IPS DF 4.7 (cell line): ENCODE measurements at regions not wholly inside any gene's neighbourhood (a gene's known extent, or its start where the extent isn't known, plus 50 kb on each side); places are given as distances from the start of the nearest gene placed in this dataset.

Source experiments
- DNase-seq: peaks from one replicate; pipeline ENCODE4 v3.0.0-alpha.2; 2013; ENCODE audit warnings: low spot score; ENCODE audit errors: extremely low read depth

DNA sequence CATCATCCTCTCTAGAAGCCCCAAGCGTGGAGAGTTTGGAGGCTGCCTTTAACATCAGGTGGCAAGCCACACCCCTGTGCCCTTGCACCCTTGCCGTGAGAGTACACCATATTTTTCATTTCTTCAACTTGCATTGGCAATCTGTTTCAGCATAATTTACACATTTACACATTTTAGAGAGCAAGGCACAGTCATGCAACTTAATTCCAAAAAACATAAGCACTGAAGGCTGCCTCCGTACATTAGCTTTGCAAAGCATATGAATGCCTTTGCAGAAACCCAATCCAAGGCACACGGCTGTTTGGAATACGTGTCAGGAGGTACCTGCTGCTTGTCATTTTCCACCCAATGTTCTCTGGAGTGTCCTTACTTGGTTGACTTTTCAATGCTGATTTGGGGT is 833.1 kb downstream of the VRK1 start:
- DNase-seq, result no peak

DNA sequence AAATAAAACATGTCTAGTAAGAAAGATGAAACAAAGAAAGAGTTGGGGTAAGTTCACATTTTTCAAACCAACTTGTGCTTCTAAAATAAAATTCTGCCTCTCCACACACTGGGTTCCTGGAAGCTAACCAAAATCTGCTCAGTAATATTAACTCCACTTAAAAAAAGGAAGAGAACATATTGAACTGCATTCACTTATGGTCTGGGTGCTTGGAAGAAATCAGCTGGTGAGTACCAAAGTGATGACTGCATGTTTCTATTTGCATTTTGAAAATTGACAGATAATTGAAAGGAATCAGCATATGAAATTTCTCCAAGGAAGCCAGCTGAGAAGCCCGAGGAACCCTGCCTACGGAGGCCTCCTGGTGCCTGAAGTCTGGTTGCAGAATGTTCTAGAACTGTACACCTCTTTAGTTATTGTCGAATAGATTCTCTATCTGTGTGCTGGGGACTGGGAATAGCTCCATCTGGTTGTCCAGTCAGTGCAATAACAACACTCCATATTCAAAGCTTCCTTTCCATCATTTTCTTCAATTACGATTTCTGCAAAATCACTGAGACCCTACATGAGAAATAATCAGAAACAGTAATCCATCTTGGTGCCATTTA is 836.1 kb downstream of the VRK1 start:
- DNase-seq, result no peak

DNA sequence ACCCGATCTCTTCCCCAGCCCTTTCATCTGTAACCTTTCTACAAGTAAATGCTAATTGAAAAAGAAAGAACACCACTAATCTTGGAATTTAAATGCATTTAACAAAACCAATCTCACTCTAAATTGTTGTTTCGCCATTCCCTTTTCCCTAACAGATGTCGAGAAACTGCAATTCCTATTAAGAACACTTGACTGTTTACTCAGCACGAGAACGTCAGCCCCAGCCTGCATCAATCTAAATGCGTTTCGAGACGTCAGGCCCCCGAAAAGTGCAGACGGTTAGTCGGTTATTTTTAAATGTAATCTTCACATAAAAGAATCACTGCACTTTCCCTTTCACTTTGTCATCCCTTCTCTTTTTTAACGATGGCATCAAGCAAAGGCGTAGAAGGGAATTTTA is 837.6 kb downstream of the VRK1 start:
- DNase-seq, result no peak

DNA sequence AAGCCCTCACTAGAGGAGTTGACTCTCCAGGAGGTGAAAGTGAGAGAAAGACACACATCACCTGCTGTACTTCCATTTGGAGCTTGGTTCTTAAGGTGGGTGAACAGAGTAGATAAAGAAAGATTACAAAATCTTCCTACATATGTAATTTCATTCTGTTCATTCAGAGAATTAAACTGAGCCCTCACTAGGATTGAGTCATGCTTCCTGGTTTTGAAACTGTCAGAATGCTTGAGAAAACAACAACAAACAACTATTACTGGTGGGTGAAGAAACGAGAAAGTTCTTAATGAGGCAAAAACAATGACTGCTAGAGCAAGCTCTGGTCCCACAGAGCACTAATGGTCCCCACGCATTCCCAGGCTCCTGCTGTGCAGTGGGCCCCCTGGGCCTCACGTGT is 841.7 kb downstream of the VRK1 start:
- no peak for DNase-seq

DNA sequence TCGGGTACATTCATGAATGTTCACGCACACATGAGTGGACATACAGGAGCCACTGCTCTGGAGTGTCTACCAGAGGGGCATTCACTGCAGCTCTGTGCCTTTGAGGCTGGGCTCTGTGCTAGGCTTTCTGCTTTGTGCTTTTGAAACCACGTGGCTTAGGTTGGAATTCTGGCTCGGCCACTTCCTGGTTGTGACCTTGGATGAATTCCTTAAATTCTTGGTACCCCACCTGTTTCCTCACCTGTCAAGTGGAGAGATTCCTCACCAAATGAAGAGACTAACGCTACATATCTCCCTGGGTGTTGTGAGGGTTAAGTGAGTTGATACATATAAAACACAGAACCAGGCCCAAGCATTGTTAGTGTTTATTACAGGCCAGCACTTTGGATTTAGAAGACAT is 842.8 kb downstream of the VRK1 start:
- no peak for DNase-seq

DNA sequence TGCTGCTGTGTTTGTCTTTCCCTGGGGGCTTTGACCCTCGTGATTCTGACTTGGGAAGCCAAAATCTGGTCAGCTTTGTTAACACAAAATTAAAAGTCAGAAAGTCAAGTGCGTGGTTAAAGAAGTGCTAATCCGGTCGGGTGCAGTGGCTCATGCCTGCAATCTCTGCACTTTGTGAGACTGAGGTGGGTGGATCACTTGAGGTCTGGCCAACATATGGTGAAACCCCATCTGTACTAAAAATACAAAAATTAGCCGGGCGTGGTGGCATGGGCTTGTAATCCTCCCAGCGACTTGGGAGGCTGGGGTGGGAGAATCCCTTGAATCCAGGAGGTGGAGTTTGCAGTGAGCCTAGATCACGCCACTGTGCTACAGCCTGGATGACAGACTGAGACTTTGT is 844.6 kb downstream of the VRK1 start:
- no peak for DNase-seq

DNA sequence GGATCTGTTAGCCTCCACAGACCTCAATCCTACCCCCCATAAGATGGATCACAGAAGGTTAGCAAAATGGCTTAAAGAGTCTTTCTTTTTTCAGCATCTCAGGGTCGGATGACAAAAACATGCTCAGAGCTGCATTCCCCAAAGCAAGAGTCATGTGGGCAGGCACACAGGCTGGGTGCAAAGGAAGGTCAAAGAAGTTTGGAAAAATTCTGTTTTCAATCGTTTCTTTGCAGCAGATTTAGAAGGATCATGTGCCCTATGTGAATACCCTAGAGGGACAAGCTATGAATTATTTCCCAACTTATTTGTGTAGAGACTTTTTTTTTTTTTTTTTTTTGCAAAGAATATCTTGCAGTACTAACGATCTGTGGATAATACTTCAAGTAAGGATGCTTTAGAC is 845.4 kb downstream of the VRK1 start:
- DNase-seq, result no peak

DNA sequence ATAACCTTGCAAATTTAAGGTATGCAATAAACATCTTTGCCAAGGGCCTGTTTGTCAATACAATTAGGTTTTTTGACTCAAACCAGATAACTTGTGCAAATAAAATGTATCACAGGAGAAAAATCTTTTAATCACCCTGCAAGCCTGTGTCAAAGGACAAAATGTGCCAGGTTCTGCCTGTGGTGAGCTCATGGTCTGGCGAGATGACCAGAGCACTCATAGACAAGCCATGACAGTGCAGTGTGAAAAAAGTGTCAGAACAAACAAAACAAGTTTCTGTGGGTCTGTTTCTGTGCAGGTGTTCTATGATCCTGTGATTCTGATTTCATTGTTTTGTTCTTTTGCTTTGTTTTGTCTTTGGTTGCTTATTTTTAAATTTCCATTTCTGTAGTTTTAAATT is 847.2 kb downstream of the VRK1 start:
- DNase-seq, result no peak

DNA sequence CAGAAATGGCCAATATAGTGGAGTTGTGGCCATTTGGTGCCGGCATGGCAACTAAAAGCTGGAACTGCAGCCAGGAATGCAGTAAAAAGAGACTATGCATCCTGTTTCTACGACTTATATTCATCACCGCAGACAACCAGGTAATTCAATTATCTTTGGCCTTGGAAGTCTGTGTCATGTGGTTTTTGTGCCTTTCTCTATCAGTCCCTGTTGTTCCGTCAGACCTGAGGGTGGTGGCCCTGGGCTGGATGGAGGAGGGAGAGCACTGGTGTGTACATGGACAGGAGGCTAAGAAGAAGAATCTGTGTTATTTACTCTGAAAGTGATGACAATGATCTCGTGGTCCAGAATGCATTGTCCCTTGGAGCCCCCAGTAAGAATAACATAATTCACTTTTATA is 852.6 kb downstream of the VRK1 start:
- no peak for DNase-seq

DNA sequence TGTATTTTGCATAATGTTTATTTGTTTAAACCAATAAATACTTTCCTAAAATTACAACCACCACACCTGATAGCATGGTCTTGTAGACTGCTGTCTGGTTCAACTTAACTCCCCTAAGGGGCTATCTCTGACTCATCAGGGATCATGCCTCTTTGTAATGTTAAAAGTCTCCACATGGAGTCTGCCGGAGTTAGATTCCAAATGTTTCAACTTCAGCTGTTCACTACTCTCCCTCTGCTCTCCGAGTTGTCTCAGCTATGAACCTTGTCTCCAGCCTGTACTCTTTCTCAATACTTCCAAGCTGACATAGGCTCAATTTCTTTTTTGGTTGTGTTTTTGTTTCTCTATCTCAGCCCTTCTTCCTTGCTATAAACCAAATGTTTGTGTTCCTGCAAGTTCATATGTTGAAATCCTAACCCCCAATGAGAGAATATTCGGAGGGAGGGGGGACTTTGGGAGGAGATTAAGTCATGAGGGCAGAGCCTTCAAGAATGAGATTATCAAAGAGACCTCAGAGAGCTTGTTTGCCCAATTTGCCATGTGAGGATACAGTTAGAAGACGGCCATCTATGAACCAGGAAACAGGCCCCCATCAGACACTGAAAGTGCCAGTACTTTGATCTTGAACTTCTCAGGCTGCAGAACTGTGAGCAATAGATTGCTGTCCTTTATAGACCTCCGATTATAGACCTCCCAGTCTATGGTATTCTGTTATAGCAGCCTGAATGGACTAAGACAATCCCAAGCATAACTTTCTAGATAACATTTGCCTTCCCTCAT is 858.2 kb downstream of the VRK1 start:
- no peak for DNase-seq

DNA sequence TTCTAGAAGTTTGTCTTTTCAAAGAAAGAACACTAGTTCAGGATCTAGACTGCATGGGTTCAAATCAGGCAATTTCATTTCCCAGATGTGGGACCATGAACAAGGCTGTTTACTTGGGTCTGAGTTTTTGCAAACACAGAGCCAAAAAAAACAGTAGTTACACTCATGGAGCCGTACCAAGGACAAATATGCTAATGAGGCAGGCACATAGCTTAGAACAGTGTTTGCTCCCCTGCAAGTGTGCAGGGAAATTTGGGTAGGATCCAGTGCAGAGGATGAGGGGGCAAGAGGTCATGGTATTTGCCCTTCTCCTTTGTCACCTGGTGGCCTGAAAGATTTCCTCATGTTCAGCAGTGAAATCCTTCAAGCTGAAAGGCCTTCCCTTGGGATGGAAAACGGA is 860.4 kb downstream of the VRK1 start:
- DNase-seq, result no peak

DNA sequence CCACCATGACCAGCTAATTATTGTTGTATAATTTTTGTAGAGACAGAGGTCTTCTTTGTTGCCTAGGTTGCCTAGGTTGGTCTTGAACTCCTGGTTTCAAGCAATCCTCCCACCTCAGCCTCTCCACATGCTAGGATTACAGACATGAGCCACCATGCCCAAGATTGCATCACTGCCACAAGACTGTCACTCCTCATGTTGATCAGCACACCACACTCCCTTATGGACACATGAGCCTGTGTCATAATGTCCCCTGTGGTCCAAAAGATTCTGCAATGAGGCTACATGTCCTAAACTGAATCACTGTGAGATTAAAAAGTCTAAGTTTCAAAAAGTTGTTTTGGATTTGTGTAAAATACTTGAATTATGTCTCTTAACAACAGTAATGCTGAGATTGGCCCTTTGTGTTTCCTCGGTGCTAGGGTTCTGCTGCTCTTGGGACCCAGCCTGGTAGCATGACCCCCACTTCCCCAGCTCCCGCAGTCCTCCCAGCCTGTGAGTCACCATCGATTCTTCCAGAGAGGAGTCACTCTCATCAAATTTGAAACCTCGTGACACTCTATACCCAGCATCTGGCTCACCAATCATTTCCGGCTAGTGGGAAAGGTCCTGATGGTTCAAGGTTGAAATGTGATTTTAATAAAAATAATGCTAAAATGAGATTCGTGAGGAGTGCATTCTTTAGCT is 890.9 kb downstream of the VRK1 start:
- DNase-seq, result no peak

DNA sequence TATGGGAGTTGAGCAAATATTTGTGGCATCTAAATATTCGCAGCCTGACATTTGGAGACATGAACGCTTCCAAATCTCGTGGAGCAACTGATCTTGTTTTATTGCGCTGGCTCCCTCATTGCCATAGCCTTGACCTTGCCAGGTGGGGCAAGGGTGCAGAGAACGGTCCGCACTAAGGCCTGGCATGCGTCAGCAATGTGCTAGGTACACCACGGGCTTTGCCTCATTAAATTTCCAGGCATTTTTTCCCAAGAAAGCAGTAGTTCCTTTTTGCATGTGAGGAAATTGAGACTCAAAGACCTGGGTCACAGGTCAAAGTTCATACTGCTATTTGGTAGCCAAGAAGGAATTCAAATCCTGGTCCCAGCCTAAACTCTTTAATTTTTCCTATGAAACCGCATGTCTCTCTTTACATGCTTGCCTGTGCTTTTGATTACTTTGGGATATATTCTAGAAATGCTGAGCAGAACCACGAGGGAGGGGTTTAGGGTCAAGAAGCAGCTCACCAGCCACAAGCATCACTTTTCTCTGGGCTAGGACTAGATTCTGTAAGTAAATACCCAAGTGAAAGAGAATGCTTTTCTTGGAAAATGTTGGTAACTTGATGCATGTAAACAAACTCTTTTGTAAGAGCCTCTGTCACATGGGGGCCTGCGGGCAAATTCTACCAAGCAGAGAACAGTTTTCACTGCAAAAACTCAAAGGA is 891.6 kb downstream of the VRK1 start:
- DNase-seq, result no peak

DNA sequence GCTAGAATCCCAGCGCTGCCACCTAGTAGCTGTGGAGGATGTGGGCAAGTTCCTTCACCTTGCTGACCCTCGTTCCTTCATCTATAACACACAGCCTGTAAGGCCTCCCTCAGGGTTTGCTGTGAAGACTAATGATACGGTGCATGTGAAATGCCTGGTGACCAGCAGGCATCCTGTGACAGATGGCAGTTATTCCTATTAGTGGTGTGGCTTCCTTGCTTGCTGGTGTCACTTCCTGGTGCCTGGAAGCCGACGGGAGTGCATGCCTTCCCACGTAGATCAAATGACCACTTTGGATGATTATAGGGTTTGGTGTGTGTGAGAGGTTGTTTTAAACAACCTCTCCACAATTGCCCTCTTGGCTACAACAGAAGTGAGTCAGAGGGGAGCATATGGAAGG is 894.9 kb downstream of the VRK1 start:
- DNase-seq, result no peak

DNA sequence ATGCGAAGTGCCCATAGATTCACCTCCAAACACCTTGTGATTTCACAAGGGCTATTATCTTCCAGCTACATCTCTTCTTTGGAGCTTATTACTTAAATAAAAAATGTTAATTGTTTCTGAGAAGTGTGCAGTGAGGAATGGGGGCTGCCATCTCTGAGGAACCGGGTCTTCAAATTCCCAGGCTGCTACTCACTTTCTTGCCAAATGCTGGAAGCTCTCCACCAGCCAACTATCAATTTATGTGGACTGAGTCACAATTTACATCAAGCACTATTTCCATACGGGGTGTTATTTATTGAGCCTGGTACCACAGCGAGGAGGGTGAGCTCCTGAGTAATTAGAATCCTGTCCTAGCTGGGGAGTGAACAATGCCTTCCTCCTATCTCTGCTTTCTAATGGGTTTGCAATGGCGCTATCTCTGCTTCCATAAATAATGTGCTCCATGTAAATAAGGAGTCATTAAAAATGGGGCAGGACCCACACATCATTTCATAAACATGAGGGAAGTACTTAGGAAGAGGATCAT is 898.3 kb downstream of the VRK1 start:
- DNase-seq, result no peak

DNA sequence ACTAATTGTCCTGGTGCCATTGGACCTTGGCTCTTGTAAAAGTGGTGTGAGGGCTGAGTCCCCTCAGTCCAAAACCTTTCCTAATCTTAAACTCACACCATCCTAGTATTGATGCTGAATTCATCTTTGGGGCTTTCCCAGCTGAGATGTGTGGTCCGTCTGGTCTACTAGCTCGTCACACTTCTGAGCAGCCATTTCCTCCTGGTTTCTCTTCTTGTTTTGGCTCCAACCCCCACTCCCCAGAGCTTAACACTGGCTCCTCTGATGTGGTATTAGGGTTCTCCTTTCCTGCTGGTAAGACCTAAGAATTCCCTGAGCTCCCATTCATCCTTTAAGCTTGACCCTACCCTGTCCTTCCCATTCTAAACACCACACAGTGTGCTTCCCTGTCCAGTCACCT is 900.6 kb downstream of the VRK1 start:
- no peak for DNase-seq

DNA sequence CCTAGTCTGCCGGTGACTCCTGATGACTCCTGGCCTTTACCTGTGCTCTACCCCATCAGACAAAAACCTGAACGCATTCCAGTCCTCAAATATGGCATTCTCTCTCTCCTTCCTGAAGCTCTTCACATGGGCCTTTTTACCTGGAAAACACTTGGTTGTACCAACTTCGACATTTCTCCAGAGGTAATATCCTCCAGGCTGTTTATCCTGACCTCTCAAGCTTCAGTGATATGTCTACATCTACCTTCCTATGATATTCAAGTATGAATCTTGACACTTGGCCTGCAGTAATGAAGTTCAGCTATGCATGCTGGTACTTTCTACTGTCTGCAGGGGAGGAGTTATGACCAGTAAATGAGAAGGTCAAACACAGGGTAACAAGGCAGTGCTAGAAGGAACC is 901.8 kb downstream of the VRK1 start:
- DNase-seq, result no peak

DNA sequence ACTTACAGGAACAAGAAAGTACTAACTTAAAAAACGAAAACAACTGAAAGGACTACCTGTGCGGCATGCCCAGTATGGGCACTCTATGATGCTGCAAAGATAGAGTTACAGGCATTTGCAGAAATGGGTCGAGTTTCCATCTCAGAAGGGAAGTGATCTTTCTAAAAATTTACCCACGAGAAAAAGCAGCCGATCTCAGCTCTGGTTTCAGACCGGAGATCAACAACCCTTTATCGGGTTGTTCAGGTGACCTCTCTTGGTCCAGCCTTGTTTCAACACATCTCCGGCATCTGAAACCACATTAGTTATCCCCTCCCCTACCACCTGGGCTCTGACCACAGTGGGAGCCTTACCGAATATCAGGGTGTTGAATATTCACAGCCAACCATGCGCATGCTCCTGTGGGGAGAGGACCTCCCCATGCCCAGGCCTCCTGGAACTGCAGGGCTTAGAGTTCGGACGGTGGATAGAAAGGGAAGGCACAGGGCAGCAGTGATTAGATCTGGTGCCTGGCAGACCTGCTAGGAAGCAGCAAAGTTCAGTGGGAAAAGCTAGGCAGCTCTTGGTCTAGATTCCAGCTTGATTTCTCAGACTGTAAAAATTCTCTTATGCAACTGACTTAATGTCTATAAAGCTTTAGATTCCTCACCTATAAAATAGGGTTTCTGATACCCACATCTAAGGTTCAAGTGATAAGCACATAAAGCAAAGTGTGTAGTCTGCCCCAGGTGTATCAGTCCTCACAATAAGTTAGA is 906.0 kb downstream of the VRK1 start:
- no peak for DNase-seq

DNA sequence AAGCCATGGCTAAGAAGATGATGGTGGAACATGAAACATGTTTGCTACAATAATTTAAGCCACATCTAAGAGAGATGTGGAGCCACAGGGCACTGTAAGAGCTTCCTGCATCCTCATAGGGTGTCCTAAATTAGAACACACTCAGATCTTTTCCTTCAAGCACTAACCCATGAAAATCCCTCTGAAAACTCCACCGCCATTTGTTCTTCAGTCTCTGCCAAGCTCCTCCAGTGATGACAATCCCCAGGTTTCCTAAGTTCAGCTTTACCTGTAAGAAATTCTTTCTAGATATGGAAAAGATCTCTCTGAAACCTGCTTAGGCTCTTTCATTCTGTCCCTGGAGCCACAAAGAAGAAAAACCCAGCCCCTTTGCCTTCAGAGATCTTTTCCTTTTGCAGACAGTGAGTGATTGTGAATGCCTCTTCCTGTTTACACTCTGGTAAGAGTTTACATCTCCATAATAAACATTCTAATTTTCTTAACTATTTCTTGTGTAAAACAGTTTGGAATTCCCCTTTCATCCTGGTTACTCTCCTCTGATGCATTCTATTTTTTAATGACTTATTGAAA is 907.2 kb downstream of the VRK1 start:
- no peak for DNase-seq

DNA sequence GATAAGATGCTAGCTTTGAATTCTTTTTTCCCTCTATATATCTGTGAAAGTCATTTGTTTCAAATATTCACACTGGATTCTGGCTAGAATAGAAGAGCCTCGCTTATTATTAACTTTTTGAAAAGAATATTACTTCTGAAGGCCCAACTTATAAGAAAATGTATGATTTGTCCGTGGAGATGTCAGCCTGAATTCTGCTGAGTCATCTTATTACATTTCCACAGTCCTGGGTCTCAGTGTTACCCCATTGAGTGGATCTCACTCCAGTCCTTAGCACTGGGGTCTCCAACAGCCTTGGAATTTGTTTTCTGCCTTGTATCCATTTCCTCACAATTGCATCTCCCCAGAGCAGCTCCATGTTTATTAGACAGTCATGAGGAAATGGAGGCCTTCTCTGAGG is 907.9 kb downstream of the VRK1 start:
- DNase-seq, result no peak

DNA sequence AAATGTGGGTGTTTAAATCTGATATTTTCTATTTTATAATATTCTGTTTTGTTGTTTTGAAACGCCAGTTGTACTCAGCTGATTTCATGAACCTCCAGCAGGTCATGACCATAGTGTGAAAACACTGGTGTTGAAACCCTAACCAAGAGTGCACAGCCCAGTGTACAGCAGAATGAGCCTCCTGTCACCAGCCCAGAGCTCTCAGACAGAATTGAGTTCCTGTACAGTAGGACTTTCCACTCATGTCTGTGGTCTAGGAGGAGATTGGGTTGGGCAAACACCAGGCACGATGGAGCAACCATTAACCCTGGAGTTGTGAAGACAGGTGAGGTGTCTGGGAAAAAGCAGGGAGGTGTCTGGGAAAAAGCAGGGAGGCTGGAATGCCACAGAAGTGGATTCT is 908.8 kb downstream of the VRK1 start:
- DNase-seq, result no peak
